ENCODE measurements at regions not wholly inside any gene's neighbourhood (a gene's known extent, or its start where the extent isn't known, plus 50 kb on each side); places are given as distances from the start of the nearest gene placed in this dataset.

DNA sequence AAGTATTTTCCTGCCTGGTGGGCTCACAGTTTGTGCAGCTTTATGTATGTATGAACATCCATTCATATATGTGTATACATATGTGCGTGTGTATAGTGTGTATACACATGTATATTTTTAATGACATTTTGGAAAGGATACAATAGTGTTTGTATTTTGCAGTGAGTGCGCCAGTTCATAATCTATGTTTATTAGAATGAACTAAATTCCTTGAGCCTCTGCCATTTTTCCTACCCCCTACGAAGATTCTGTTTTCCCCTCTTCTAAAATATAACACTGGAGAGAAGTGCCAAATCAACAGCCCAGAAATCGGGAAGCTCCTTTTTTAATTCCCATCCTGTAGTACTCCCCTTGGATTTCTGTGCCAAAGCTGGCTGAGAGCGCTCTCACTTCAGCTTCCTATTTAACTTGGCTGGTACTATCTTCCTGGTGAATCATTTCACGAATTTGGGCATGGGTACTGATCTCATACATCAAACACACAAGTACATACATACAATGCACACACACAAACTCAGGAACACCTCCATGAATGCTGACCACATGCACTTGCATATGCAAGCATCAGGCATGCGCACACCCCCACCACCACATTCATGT lies 578.4 kb upstream of the WWC1 start:
- WGBS, 2 experiments (ENCODE audit: low coverage in 1 of 2, low lambda C conversion rate in 2 of 2, missing lambda C conversion rate in 2 of 2): 58 to 60% methylated on average over 7 of the region's 7 CpGs
- no peaks in the 10 kb centered on the region for H3K9me2 ChIP-seq (ENCODE audit: insufficient read depth)
- no peaks in the 10 kb centered on the region for H3K79me2 ChIP-seq (ENCODE audit: insufficient read depth)
- peaks cover 34% of the 10 kb centered on the region for H3F3A ChIP-seq (ENCODE audit: insufficient read depth)
- DNase-seq: no peak
- H3K9ac ChIP-seq: no peak overlapping the region
- no peak overlapping the region for H2AFZ ChIP-seq
- H3K4me2 ChIP-seq (ENCODE audit: unreplicated experiment): no peak overlapping the region
- no peaks in the 10 kb centered on the region for H3K9me3 ChIP-seq (ENCODE audit: low read depth)
- H3K27me3 ChIP-seq (replicated peaks; ENCODE audit: insufficient read depth): no peaks in the 10 kb centered on the region
- in situ Hi-C loops (cut with MboI): loop anchor here (10.0 kb wide), 1 partner anchor 138 kb away; no protein-coding TSS in a partner anchor
- H3K36me3 ChIP-seq (ENCODE audit: low read depth): no peaks in the 10 kb centered on the region
- no peak overlapping the region for H3K4me3 ChIP-seq
- H4K20me1 ChIP-seq (ENCODE audit: insufficient read depth): no peaks in the 10 kb centered on the region
- TF ChIP-seq EZH2 (IDR thresholded peaks at IDR 0.05; ENCODE audit: insufficient read depth, poor library complexity, severe bottlenecking): no peak
- TF ChIP-seq EZH2phosphoT487 (IDR thresholded peaks at IDR 0.05; ENCODE audit: insufficient read depth, low read depth): no peak
- H3K27ac ChIP-seq: no peak overlapping the region
- peaks cover 39% of the 10 kb centered on the region for H3K4me1 ChIP-seq (ENCODE audit: insufficient read depth)

DNA sequence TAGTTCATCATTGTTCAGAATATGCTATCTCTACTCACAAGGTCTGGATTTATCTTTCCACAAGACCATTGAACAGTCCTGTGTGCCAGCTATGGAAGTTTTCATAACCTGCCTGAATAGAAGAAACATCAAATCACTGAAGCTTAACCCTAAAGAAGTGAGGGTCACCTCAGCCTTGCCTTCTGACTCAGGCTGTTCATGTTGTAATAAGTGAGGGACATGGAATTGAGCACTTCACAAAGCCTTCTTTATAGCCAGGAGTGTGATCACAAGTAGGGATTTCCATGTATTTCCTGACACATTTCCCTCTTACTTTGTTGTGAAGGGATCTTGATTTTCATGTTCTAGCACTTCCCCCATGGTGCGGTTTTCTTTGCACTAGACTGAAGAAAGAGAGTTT lies 577.5 kb upstream of the WWC1 start:
- DNase-seq: no peak
- Histone ChIP-seq H3K27ac (no peak overlapping the region), H3F3A (ENCODE audit: insufficient read depth) (peaks cover 34% of the 10 kb centered on the region), H3K79me2 (ENCODE audit: insufficient read depth) (no peaks in the 10 kb centered on the region), H4K20me1 (ENCODE audit: insufficient read depth) (no peaks in the 10 kb centered on the region), H3K9ac (no peak overlapping the region), H2AFZ (no peak overlapping the region), H3K27me3 (replicated peaks; ENCODE audit: insufficient read depth) (no peaks in the 10 kb centered on the region), H3K9me2 (ENCODE audit: insufficient read depth) (no peaks in the 10 kb centered on the region), H3K9me3 (ENCODE audit: low read depth) (no peaks in the 10 kb centered on the region), H3K4me1 (ENCODE audit: insufficient read depth) (peaks cover 39% of the 10 kb centered on the region), H3K36me3 (ENCODE audit: low read depth) (no peaks in the 10 kb centered on the region), H3K4me2 (ENCODE audit: unreplicated experiment) (no peak overlapping the region), H3K4me3 (no peak overlapping the region)
- 91 to 100% methylated on average over 1 of the region's 1 CpG for WGBS, 2 experiments (ENCODE audit: low coverage in 1 of 2, low lambda C conversion rate in 2 of 2, missing lambda C conversion rate in 2 of 2)
- in situ Hi-C loops (cut with MboI): loop anchor here (10.0 kb wide), 1 partner anchor 139 kb away; no protein-coding TSS in a partner anchor
- no peak for TF ChIP-seq EZH2phosphoT487 (IDR thresholded peaks at IDR 0.05; ENCODE audit: insufficient read depth, low read depth)
- no peak for TF ChIP-seq EZH2 (IDR thresholded peaks at IDR 0.05; ENCODE audit: insufficient read depth, poor library complexity, severe bottlenecking)

DNA sequence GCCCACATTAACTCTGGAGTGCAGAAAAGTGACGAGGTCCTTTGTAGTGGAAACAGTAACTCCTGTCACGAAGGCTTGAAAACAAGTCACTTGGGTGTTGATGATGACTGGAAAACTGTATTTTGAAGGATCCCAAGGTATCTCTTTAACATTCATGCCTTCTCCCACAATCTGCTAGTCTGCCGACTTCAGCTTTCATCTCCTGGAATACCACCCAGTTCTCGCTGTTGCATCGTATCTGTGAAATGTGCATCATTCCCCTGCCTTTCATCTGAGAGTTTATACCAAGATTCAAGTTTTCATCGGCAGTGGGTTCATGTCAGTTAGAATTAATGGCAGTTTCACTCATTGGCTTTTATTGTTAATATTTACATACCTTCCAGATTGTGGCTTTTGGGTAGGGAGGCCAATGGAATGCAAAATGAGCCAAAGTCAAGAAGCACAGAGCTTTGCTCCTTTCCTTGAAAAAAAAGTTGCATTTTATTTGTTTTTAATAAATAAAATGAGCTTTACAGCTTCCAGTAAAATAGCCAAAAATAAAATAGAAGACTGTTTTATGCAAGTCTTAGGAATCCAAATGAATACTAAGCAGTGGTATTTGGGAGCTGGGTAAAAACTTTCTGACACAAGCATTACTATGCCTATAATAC lies 575.2 kb upstream of the WWC1 start:
- WGBS, 2 experiments (ENCODE audit: low coverage in 1 of 2, low lambda C conversion rate in 2 of 2, missing lambda C conversion rate in 2 of 2): 45 to 46% methylated on average over 6 of the region's 6 CpGs
- TF ChIP-seq EZH2phosphoT487 (IDR thresholded peaks at IDR 0.05; ENCODE audit: insufficient read depth, low read depth): no peak
- no peak for TF ChIP-seq EZH2 (IDR thresholded peaks at IDR 0.05; ENCODE audit: insufficient read depth, poor library complexity, severe bottlenecking)
- H2AFZ ChIP-seq: peak overlapping the region; percentile 29; the same call in 1 of the 2 replicates
- peak overlapping the region; percentile 52 for H3K4me2 ChIP-seq (ENCODE audit: unreplicated experiment)
- no peak overlapping the region for H3K4me3 ChIP-seq
- H3K9me2 ChIP-seq (ENCODE audit: insufficient read depth): no peaks in the 10 kb centered on the region
- no peaks in the 10 kb centered on the region for H3K27me3 ChIP-seq (replicated peaks; ENCODE audit: insufficient read depth)
- H4K20me1 ChIP-seq (ENCODE audit: insufficient read depth): no peaks in the 10 kb centered on the region
- H3K36me3 ChIP-seq (ENCODE audit: low read depth): no peaks in the 10 kb centered on the region
- peaks cover 42% of the 10 kb centered on the region for H3F3A ChIP-seq (ENCODE audit: insufficient read depth)
- H3K9me3 ChIP-seq (ENCODE audit: low read depth): no peaks in the 10 kb centered on the region
- H3K27ac ChIP-seq: peak overlapping the region; percentile 47
- H3K79me2 ChIP-seq (ENCODE audit: insufficient read depth): no peaks in the 10 kb centered on the region
- peak overlapping the region; percentile 4; the same call in 1 of the 2 replicates for H3K9ac ChIP-seq
- peaks cover 45% of the 10 kb centered on the region for H3K4me1 ChIP-seq (ENCODE audit: insufficient read depth)
- peak; percentile 58 for DNase-seq
- in situ Hi-C loops (cut with MboI): loop anchor here (10.0 kb wide), 1 partner anchor 141 kb away; no protein-coding TSS in a partner anchor

DNA sequence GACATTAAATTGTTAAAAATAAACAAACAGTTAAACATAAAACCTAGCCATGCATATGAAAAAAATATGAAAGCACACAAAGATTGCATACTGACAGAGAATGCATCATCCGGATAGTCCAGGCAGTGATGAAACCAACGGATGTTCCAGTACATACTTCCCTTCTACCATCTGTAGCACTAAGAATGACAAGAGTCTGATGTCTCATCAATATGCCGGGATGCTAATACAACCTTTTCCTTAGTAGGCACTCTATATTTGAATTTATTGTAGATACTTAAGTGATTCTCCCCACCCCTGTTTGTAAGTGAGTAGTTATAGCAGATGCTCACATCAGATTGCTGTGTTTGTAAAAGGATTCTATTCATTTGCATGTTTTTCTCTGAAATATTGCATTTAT lies 571.2 kb upstream of the WWC1 start:
- Histone ChIP-seq H3F3A (ENCODE audit: insufficient read depth) (peaks cover 32% of the 10 kb centered on the region), H3K4me3 (peak overlapping the region; percentile 35; the same call in 1 of the 2 replicates), H2AFZ (0 out of 2 replicates have a peak overlapping the region, but pooled peaks have one; percentile 0), H3K36me3 (ENCODE audit: low read depth) (no peaks in the 10 kb centered on the region), H3K27me3 (replicated peaks; ENCODE audit: insufficient read depth) (no peaks in the 10 kb centered on the region), H3K4me2 (ENCODE audit: unreplicated experiment) (peak overlapping the region; percentile 44), H3K4me1 (ENCODE audit: insufficient read depth) (peaks cover 50% of the 10 kb centered on the region), H3K9me2 (ENCODE audit: insufficient read depth) (no peaks in the 10 kb centered on the region), H3K9me3 (ENCODE audit: low read depth) (no peaks in the 10 kb centered on the region), H3K27ac (peak overlapping the region; percentile 94), H4K20me1 (ENCODE audit: insufficient read depth) (no peaks in the 10 kb centered on the region), H3K79me2 (ENCODE audit: insufficient read depth) (no peaks in the 10 kb centered on the region), H3K9ac (peak overlapping the region; percentile 68)
- TF ChIP-seq EZH2phosphoT487 (IDR thresholded peaks at IDR 0.05; ENCODE audit: insufficient read depth, low read depth) (no peak), EZH2 (IDR thresholded peaks at IDR 0.05; ENCODE audit: insufficient read depth, poor library complexity, severe bottlenecking) (no peak)
- WGBS, 2 experiments (ENCODE audit: low coverage in 1 of 2, low lambda C conversion rate in 2 of 2, missing lambda C conversion rate in 2 of 2): 10 to 15% methylated on average over 3 of the region's 3 CpGs
- peak; percentile 84 for DNase-seq
- in situ Hi-C loops (cut with MboI): loop anchor here (10.0 kb wide), 1 partner anchor 95 kb away; no protein-coding TSS in a partner anchor
